ENCODE measurements at regions not wholly inside any gene's neighbourhood (a gene's known extent, or its start where the extent isn't known, plus 50 kb on each side); places are given as distances from the start of the nearest gene placed in this dataset.

- no peak for DNase-seq (ENCODE audit: low spot score)
- in situ Hi-C loops (cut with MboI; ENCODE audit: low sequenced_read_pairs, unreplicated experiment) = no loop called here
- TF ChIP-seq, protein P1, sequence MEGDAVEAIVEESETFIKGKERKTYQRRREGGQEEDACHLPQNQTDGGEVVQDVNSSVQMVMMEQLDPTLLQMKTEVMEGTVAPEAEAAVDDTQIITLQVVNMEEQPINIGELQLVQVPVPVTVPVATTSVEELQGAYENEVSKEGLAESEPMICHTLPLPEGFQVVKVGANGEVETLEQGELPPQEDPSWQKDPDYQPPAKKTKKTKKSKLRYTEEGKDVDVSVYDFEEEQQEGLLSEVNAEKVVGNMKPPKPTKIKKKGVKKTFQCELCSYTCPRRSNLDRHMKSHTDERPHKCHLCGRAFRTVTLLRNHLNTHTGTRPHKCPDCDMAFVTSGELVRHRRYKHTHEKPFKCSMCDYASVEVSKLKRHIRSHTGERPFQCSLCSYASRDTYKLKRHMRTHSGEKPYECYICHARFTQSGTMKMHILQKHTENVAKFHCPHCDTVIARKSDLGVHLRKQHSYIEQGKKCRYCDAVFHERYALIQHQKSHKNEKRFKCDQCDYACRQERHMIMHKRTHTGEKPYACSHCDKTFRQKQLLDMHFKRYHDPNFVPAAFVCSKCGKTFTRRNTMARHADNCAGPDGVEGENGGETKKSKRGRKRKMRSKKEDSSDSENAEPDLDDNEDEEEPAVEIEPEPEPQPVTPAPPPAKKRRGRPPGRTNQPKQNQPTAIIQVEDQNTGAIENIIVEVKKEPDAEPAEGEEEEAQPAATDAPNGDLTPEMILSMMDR (IDR thresholded peaks at IDR 0.05; ENCODE audit: borderline replicate concordance, control extremely low read depth, extremely low read depth, insufficient read depth, missing control alignments) = no peak
Measured at GRCh38 chr9:107108342-107109130, 174.5 kb upstream of the RAD23B start.

DNA sequence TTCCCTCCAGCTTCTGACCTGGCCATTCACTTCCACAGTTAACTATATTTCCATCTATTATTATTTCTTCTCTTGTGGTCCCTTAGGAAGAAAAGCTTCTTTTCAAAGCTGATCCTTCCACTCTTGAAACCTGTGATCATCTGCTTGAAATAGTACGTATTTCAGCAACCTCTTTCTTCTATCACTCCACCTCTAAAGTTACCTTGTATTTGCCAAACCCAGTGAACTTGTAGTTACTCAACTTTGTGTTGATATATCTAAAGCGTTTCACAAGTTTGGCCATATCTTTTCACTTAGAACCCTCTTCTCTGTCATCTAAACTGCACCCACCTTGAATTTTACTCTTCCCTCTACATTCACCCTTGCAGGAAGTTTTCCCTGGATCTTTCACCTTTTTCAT lies 173.8 kb upstream of the RAD23B start:
- in situ Hi-C loops (cut with MboI; ENCODE audit: low sequenced_read_pairs, unreplicated experiment) = no loop called here
- TF ChIP-seq, protein P1 (IDR thresholded peaks at IDR 0.05; ENCODE audit: borderline replicate concordance, control extremely low read depth, extremely low read depth, insufficient read depth, missing control alignments) = no peak
- no peak for DNase-seq (ENCODE audit: low spot score)

- in situ Hi-C loops (cut with MboI; ENCODE audit: low sequenced_read_pairs, unreplicated experiment) = no loop called here
- no peak for DNase-seq (ENCODE audit: low spot score)
- TF ChIP-seq, protein P1 (IDR thresholded peaks at IDR 0.05; ENCODE audit: borderline replicate concordance, control extremely low read depth, extremely low read depth, insufficient read depth, missing control alignments) = no peak
Measured at GRCh38 chr9:107110153-107110552, 172.9 kb upstream of the RAD23B start.

DNA sequence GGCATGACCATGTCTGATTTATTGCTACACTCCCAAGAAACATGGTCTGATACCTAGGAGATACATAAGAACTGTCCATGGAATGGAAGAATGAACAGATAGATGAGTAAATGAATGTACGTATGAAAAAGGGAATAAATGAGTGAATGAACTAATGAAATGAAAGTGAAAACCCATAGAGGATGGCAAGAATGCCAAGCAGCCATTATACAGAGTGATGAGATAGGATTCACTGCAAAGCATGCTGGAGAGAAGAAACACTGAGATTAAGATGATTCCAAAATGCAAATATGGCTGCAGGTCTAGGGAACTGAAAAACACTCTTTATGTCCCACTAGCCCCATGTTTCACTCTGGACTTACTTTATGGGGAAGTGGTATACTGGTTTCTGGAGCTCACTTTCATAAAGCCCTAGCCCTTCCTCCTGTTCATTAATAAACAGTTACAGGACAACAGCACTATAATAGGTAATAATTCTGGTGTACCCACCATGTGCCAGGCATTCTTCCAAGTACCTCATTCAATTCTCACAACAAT lies 170.3 kb upstream of the RAD23B start:
- in situ Hi-C loops (cut with MboI; ENCODE audit: low sequenced_read_pairs, unreplicated experiment) = no loop called here
- DNase-seq (ENCODE audit: low spot score) = no peak
- TF ChIP-seq, protein P1 (IDR thresholded peaks at IDR 0.05; ENCODE audit: borderline replicate concordance, control extremely low read depth, extremely low read depth, insufficient read depth, missing control alignments) = no peak

DNA sequence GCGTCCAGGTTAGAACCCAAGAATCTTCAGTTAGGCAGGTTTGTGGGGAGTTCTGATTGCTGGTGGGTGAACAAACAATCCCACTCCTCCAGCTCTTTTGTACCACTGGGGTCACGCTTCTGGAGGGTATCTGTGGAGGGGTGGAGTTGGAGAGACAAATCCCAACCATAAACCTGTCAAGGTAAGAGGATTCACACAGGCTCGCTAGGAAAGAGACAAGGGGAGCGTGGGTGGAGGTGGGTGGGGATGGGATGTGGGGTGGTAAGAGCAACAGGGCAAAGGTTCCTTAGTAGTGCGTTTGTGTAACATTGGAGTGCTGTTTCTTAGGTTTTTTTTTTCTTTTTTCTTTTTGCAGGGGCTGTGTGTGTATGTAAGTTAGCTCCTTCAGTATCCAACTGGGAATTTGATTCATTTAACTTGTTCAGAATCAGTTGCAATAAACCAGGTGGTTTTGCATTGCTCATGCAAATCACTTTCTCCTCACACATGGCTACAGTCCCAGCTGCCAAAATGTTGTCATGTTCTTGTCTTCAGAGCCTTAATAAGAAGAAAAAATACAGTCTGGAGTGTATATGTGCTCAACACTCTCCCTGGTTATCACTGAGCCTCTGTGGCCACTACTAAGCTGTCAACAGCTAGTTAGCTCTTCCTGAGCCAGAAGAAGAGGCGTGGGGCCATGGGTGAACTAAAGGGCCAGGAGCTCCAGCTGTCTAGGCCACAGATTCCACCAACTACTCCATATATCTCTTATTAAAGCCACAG lies 164.0 kb upstream of the RAD23B start:
- TF ChIP-seq, protein P1 (IDR thresholded peaks at IDR 0.05; ENCODE audit: borderline replicate concordance, control extremely low read depth, extremely low read depth, insufficient read depth, missing control alignments) = no peak
- in situ Hi-C loops (cut with MboI; ENCODE audit: low sequenced_read_pairs, unreplicated experiment) = no loop called here
- DNase-seq (ENCODE audit: low spot score) = no peak

GRCh38 chr9:107119735-107120134 lies 163.3 kb upstream of the RAD23B start:
- TF ChIP-seq, protein P1 (IDR thresholded peaks at IDR 0.05; ENCODE audit: borderline replicate concordance, control extremely low read depth, extremely low read depth, insufficient read depth, missing control alignments) = no peak
- in situ Hi-C loops (cut with MboI; ENCODE audit: low sequenced_read_pairs, unreplicated experiment) = no loop called here
- no peak for DNase-seq (ENCODE audit: low spot score)

Measured in GM13976 (cell line).